CD4-positive, alpha-beta T cell treated with Interleukin-21 for 1 hour (primary cell): ENCODE measurements at regions not wholly inside any gene's neighbourhood (a gene's known extent, or its start where the extent isn't known, plus 50 kb on each side); places are given as distances from the start of the nearest gene placed in this dataset.

Source experiments
- DNase-seq: peaks from one replicate; pipeline ENCODE4 v3.0.0-alpha.2; 2020

DNA sequence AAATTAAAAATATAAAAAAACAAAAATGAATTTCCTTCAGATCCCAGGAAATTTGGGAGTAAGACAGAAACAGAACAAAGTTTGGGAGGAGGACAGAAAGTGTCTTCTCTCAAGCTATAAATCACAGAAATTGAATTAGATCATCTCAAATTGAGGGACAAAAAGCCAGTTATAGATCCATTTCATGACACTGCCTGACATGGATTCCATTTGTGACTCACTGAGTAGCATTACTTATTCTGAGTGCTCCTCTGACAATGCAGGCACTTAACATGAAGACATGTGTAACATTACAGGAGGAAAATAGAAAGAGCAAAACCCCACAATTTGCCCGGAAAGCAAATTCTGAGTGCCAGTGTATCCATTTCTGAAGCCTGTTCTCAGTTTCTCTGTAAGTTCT lies 63.9 kb upstream of the CREB1 start:
- no peak for DNase-seq

DNA sequence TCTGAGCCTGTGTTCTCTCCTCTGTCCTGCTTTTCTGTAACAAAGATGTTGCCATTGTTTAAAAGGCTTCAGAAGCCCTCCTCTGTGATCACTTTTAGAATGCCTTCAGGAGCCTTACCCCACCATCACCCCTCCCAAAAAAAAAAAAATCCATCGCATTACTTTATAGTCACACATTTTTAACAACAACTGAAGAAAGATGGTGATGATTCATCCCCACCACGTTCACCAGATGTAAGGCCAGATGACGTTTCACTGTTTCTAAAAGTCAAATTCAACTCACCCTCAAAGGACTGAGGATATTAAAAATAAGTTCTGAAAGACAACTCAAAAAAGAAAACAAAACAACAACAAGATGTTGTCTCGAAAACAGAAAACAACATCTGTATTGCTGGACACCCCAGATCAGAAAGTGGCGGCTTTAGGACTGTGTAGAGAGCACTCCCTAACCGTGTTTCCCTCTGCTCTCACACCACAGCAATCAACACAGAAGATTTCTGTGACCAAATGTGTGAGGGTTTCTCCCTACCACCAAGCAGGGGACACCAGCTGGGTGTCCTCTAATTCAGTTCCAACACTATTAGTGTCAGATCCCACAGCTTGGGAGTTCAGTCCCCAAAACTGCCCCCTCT lies 61.9 kb upstream of the CREB1 start:
- DNase-seq: no peak

DNA sequence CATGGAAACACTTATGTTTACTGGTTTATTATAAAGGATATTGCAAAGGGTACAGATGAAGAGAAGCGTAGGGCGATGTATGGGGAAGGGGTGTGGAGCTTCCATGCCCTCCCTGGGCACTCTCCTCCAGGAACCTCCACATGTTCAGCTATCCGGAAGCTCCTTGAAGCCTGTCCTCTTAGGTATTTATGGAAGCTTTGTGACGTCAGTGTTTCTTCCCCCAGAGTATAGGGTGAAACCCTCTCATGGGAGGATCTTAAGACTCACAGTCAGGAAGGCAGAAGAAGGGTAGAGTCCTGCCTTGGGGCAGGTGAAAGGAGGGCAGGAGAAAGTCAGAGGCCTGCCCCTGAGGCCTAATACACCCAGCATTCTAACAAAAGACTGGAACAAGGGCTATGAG lies 61.3 kb upstream of the CREB1 start:
- no peak for DNase-seq

DNA sequence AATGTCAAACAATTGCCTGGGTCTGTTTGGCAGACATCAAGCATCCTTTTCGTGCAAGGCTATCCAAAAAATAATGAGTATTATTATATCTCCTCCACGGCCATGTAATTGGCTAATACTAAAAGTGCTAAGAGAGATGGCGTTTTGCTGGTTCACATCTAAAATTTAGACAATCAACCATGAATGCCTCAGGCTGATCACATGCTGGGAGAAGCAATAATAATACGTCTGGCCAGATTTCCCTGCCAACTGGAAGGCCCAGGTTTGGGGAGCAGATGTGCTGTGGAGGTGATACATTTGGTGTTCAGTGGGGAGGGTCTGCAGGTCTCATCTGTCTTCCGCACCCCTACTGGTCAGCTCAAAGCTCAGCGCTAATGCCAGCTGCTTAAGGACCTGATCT lies 60.3 kb upstream of the CREB1 start:
- no peak for DNase-seq

DNA sequence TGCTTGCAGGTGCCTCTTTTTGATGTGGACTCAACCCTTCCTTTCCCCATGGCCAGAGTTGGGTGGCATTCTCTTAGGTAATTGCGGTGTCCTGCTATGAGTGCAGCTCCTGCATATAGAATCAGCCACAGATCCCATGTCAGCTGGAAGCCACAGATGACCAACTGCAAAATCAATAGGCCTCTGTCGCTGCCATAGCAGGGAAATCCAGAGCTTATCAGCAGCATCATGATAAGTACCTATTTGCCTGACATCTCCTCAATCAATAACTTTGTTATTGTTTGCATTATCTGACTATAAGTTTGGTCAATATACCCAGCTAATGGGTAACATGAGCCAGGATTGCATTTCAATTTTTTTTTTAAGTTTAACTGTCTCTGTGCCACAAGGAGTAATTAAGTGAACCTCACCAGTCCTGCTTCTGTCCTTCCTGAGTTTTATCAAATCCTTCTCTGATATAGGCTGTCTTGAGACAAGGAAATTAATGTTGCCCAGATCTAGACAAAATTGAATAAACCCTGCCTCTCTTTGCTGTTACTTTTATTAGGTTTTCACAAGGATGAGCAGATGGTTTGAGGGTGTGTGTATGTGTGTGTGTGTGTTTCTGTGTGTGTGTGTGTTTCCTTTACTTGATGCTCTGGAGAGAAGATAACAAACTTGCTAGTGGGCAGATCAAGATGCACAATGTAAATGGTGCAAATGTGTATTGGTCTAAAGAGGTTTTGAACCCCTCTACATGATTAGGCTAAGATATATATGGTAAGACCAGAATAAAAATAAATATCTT lies 59.6 kb upstream of the CREB1 start:
- DNase-seq: no peak

DNA sequence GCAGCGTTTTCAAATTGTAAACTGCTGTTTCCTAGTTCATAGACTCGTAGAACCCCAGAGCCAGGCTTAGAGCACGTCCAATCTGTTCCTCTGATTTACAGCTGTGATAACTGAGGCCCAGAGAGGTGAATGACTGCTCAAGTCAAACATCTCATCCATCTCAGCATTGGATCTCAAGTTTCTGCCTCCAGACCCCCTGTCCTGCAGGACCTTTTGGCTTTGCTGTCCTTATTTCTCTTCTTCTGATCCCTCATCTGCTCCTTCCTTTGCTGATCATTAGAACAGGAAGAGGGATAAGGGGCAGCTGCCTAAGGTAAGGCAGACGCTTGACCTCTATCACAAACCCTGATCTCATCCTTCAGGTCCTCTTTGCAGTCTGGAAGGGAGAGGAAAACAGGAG lies 58.5 kb upstream of the CREB1 start:
- no peak for DNase-seq

DNA sequence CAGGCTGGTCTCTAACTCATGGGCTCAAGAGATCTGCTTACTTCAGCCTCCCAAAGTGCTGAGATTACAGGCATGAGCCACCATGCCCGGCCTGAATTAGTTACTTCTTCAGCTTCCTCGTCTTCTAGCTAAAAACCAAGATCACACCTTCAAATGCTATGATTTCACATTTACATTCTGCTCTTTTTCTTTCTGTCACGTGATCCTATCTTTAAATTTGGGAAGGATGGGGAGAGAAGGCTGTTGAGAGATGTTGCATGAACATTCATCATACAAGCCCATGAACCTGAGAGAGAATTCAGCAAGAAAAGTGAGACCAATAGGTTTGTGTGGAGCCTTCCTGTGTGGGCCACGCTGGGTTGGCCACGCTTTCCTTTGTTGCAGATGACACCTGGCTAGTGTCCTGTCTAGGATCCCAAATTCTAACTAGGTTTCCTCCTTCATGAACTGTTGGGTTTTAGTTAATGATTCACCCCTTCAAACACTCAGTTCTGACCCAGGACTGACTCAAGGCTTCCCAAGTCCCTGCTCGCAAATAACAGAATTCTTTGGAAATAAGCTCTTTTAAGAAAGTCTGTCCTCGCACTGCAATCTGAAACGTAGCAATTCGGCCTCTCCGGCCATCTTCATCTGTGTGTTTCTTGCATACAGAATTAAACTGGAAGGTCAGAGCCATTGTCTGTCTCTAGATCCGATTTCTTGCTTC lies 57.3 kb upstream of the CREB1 start:
- no peak for DNase-seq

DNA sequence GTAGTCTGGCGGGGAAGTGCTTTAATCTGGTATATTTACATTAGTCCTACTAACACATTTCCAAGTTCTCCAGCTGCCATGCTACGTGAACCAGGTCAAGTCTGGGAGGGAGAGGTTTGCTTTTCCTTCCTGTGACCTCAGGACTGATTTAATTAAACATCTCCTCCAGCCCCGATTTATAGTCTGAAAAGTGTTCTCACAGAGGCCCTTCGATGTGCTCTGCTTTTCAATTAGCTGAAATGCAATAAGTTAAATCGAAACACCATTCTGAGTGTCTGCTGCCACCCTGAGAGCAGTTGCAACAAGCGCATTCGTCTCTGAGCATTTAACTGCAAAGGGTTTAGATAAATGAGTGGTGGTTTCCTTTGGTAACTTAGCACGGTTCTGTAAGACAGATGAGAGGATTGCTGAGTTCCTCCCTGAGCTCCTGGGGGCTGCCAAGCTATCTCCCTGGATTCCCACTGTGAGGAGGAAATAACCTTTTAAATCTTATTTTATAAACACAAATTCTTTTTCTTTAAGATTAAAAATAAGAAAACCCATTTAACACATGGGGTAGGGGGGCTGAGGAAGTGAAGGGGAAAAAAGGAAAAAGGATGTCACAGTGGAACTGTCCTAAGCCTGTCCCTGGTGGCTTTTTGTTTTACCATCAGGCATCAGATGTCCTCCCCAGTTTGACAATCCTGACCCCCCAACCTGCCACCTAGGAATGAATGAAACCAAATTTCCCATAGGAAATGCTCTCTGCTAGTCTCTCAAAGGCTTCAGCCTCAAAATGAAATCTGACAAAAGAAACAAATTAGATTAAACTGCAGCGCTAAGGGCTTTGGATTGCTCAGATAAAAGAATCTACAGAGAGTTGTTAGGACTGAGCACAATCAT lies 56.5 kb upstream of the CREB1 start:
- peak; percentile 36 for DNase-seq

DNA sequence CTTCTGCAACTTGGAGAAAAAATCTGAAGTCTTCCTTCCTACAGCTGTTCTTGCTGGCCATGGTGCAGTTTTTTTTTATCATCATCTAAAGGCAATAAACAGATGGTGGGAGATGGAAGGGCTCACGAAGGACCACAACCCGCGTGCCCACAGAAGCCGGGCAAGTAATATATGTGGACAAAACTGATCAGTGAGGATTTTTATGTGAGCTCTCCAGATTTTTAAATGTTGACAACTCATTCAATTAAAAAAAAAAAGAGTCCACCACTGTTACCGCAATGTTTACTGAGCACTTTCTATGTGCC lies 55.9 kb upstream of the CREB1 start:
- no peak for DNase-seq

DNA sequence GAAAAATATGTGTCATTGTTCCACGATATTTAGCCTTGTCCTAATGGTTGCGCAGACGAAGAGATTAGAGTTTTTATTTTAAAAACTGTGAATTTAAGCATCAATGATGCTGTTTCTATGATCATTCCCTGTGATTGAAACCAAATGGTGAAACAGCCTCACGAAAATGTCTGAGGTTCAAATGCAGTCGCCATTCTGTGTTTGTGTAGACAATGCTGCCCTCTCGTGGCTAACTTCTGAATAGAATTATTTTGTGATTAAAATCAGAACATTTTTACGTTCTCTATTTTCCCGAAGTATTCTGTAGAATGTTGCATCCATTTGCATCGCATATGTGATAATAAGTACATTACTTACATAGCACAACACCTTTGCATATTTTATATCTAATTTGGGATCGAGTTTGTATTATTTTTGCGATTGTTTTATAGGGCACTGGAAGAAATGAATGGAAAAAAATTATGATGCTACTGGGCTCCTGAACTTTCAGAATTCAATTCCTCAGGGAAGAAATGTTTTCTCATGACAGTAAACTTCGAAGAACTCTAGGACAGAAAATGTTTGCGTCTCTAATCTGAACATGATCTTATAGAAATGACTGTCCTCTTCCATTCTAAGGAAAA lies 54.8 kb upstream of the CREB1 start:
- DNase-seq: peak; percentile 68

DNA sequence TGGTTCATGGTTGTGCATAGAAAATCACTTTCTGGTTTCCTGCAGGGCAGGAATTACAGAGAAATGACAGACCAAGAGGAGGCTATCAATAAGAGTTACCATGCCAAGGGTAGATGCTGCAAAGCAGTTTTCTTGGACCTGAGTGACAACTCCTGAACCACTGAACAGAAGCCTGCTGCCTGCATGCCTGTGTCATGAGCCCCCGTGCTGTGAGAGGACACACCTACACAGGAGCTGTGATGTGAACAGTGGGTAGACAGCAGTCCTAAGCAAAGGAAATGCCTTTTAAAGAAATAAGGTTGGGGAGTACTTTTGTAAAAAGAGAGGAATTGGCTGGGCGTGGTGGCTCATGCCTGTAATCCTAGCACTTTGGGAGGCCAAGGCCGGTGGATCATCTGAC lies 54.2 kb upstream of the CREB1 start:
- DNase-seq: no peak

DNA sequence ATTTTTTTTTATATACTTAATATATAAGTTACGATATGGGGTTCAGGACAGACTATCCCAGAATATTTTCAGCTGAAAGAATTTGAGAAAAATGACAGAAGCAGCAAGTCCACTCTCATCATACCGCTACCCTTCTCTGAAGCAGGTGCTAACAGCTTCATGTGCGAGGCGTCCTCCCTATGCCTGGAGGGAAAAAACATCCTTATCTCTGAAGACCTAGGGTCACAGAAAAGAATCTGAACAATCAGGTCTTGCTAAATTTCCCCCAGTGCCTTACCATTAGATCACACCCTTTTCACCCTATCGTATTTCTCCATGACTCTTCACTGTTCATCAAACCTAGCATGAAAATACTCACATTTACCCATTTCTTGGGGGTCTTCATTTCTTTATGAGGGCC lies 51.9 kb upstream of the CREB1 start:
- DNase-seq: no peak

DNA sequence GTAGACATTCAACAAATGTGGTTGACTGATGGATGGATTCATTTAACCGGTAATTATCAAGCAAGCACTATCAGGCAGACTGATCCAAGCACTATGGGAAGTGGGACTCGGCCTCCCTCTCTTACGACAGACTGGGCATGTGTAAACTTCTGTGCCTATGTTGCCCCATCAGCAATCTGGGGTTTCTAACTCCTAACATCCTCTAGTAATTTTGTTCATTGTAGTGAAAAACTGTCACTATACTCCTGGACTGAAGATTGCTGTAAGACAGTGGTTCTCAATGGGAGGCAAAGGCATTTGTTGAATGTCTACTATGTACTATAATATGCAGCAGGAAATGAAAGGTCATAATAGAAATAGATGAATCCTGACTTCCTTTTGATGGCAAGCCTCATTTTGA lies 51.2 kb upstream of the CREB1 start:
- no peak for DNase-seq

DNA sequence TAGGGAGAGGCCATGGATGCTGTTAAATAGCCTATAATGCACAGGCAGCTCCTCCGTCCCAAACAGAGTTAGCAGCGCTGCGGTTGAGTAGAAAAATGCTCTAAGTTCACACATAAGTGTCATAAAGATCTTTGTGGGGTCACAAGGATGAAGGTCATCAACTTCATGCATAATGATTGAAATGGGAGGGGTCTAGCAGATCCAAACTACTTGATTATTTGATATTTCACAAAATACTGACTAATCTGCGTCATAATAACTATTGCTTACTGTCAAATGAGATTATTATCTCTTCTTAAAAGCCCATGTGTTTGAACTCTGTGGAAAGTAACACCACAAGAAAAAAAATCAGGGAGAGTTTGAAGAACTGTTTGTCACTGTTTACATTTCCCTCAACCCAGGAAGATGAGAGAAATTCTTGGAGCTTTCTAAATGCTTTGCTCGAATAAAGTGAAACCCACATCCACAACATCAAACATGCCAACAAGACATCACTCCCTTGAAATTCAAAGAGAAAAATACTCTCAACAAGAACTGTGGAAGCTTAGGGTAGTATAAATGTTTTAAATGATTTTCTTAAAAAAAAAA lies 50.5 kb upstream of the CREB1 start:
- DNase-seq: no peak
